ENCODE measurements at regions not wholly inside any gene's neighbourhood (a gene's known extent, or its start where the extent isn't known, plus 50 kb on each side); places are given as distances from the start of the nearest gene placed in this dataset.
"Not testable (repeated sequence)": the region's sequence is repeated elsewhere in the genome, so short reads cannot be mapped to it uniquely, and the experiment has no call there.

- DNase-seq (no peak), ATAC-seq (no peak)
- H3K36me3 ChIP-seq = no peaks in the 10 kb centered on the region
- TF ChIP-seq CTCF (IDR thresholded peaks at IDR 0.05) = no peak
- H3K27me3 ChIP-seq = peaks cover 0 to under 1% (median 0%) of the 10 kb centered on the region in 7 donors
- WGBS, 2 donors = 27 to 31% methylated on average over 2 of the region's 2 CpGs
- H3K4me3 ChIP-seq = no peak overlapping the region
- H3K4me1 ChIP-seq = no peaks in the 10 kb centered on the region
- no peaks in the 10 kb centered on the region for H3K9me3 ChIP-seq
- intact Hi-C loops (cut with DNase I) = no loop called here
- H3K27ac ChIP-seq = no peak overlapping the region
Measured at GRCh38 chr5:21452449-21452848, 1400.7 kb downstream of the CDH12 start.

GRCh38 chr5:21432646-21433045, 1420.5 kb downstream of the CDH12 start:
- H3K9me3 ChIP-seq = no peaks in the 10 kb centered on the region
- 48 to 50% methylated on average over 2 of the region's 2 CpGs for WGBS, 2 donors
- no peak overlapping the region for H3K4me3 ChIP-seq
- H3K36me3 ChIP-seq = no peaks in the 10 kb centered on the region
- H3K4me1 ChIP-seq = no peaks in the 10 kb centered on the region
- no peaks in the 10 kb centered on the region for H3K27me3 ChIP-seq
- no peak overlapping the region for H3K27ac ChIP-seq
- intact Hi-C loops (cut with DNase I) = no loop called here
- DNase-seq (no peak), ATAC-seq (no peak)
- TF ChIP-seq CTCF (IDR thresholded peaks at IDR 0.05) = no peak

GRCh38 chr5:21424907-21425306, 1428.2 kb downstream of the CDH12 start:
- DNase-seq = no peak
- no peak overlapping the region for H3K27ac ChIP-seq
- no peaks in the 10 kb centered on the region for H3K27me3 ChIP-seq
- TF ChIP-seq CTCF (IDR thresholded peaks at IDR 0.05) = no peak
- H3K4me1 ChIP-seq = no peaks in the 10 kb centered on the region
- H3K9me3 ChIP-seq = no peaks in the 10 kb centered on the region
- H3K36me3 ChIP-seq = no peaks in the 10 kb centered on the region
- intact Hi-C loops (cut with DNase I) = no loop called here
- no peak for ATAC-seq
- H3K4me3 ChIP-seq = no peak overlapping the region
- 63 to 68% methylated on average over 1 of the region's 1 CpG for WGBS, 2 donors

- no peak overlapping the region for H3K27ac ChIP-seq
- DNase-seq (no peak), ATAC-seq (no peak)
- no peaks in the 10 kb centered on the region for H3K4me1 ChIP-seq
- no peaks in the 10 kb centered on the region for H3K27me3 ChIP-seq
- no peak for TF ChIP-seq CTCF (IDR thresholded peaks at IDR 0.05)
- no peak overlapping the region for H3K4me3 ChIP-seq
- no peaks in the 10 kb centered on the region for H3K9me3 ChIP-seq
- intact Hi-C loops (cut with DNase I) = no loop called here
- no peaks in the 10 kb centered on the region for H3K36me3 ChIP-seq
Measured at GRCh38 chr5:21419383-21419782, 1431.4 kb upstream of the CDH18 start.

- H3K36me3 ChIP-seq; H3K9me3 ChIP-seq; ATAC-seq; H3K27me3 ChIP-seq; DNase-seq; intact Hi-C loops (cut with DNase I); H3K27ac ChIP-seq; H3K4me1 ChIP-seq; H3K4me3 ChIP-seq: not testable (repeated sequence)
Measured at GRCh38 chr5:21402089-21402488, 1414.1 kb upstream of the CDH18 start.
